Neural progenitor cell (in vitro differentiated cells): ENCODE measurements at regions not wholly inside any gene's neighbourhood (a gene's known extent, or its start where the extent isn't known, plus 50 kb on each side); places are given as distances from the start of the nearest gene placed in this dataset.

Experiments used
- EZH2 ChIP-seq: fragments of 200-600 bp; sonication (generic); IDR thresholded peaks from 2 replicates; pipeline ENCODE4 v1.6.1; 2017; ENCODE audit warnings: antibody characterized with exemption, mild to moderate bottlenecking, moderate library complexity
- EZH2phosphoT487 ChIP-seq: fragments of 200-600 bp; sonication (generic); IDR thresholded peaks from 2 replicates; pipeline ENCODE4 v1.6.1; 2017; ENCODE audit warnings: antibody characterized with exemption
- TF ChIP-seq, protein P1 (sequence below): fragments of 200-600 bp; sonication (generic); IDR thresholded peaks from 2 replicates; pipeline ENCODE4 v1.5.1; 2017; ENCODE audit warnings: antibody characterized with exemption, mild to moderate bottlenecking

DNA sequence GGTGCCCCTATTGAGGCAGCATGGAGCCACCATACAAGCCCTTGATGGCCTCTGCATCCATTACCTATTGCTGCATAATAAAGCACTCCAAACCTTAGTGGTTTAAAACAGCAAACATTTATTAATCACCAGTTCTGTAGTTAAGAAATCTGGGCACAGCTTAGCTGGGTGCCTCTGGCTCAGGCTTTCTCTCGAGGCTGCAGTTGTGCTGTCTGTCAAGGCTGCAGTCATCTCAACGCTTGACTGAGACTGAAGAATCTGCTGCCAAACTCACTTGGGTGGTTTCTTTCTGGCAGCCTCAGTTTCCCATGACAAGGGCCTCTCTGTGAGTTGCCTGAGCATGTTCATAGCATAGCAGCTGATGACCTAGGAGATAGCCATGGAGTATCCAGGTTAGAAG, 207.4 kb upstream of the LRFN2 start:
- TF ChIP-seq, protein P1, sequence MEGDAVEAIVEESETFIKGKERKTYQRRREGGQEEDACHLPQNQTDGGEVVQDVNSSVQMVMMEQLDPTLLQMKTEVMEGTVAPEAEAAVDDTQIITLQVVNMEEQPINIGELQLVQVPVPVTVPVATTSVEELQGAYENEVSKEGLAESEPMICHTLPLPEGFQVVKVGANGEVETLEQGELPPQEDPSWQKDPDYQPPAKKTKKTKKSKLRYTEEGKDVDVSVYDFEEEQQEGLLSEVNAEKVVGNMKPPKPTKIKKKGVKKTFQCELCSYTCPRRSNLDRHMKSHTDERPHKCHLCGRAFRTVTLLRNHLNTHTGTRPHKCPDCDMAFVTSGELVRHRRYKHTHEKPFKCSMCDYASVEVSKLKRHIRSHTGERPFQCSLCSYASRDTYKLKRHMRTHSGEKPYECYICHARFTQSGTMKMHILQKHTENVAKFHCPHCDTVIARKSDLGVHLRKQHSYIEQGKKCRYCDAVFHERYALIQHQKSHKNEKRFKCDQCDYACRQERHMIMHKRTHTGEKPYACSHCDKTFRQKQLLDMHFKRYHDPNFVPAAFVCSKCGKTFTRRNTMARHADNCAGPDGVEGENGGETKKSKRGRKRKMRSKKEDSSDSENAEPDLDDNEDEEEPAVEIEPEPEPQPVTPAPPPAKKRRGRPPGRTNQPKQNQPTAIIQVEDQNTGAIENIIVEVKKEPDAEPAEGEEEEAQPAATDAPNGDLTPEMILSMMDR, result no peak
- TF ChIP-seq EZH2phosphoT487, result no peak
- TF ChIP-seq EZH2, result no peak
